BE2C (cell line): ENCODE measurements at regions not wholly inside any gene's neighbourhood (a gene's known extent, or its start where the extent isn't known, plus 50 kb on each side); places are given as distances from the start of the nearest gene placed in this dataset.

ENCODE experiments used
- DNase-seq: peaks from one replicate; pipeline ENCODE4 v3.0.0-alpha.2; 2020
- H3K27me3 ChIP-seq: fragments of 250-450 bp; sonication (Bioruptor Pico); 2 replicates; pipeline ENCODE4 v1.5.1; 2020; ENCODE audit warnings: mild to moderate bottlenecking
- H3K36me3 ChIP-seq: fragments of 250-450 bp; sonication (Bioruptor Pico); 2 replicates; pipeline ENCODE4 v1.5.1; 2020; ENCODE audit warnings: mild to moderate bottlenecking
- H3K4me1 ChIP-seq: fragments of 250-450 bp; sonication (Bioruptor Pico); 2 replicates; pipeline ENCODE4 v1.5.1; 2020
- H3K4me3 ChIP-seq: 2 replicates; pipeline ENCODE4 v1.5.1; 2011; ENCODE audit warnings: low read depth, low read length
- H3K9me3 ChIP-seq: fragments of 250-450 bp; sonication (Bioruptor Pico); 2 replicates; pipeline ENCODE4 v1.5.1; 2020
- CTCF ChIP-seq: IDR thresholded peaks from 2 replicates; pipeline ENCODE4 v1.5.1; 2012; ENCODE audit warnings: mild to moderate bottlenecking, low read depth, low read length

- H3K36me3 ChIP-seq, result no peaks in the 10 kb centered on the region
- no peaks in the 10 kb centered on the region for H3K4me1 ChIP-seq
- no peak for TF ChIP-seq CTCF
- no peak overlapping the region for H3K4me3 ChIP-seq
- DNase-seq, result no peak
- no peaks in the 10 kb centered on the region for H3K27me3 ChIP-seq
- no peaks in the 10 kb centered on the region; the same call in 1 of the 2 replicates for H3K9me3 ChIP-seq
Measured at GRCh38 chr3:194792368-194792767, 106.7 kb downstream of the FAM43A start.

GRCh38 chr3:194797555-194798250, 112.0 kb downstream of the FAM43A start:
- H3K4me3 ChIP-seq, result no peak overlapping the region
- no peaks in the 10 kb centered on the region for H3K27me3 ChIP-seq
- TF ChIP-seq CTCF, result no peak
- no peaks in the 10 kb centered on the region; the same call in 1 of the 2 replicates for H3K9me3 ChIP-seq
- no peak for DNase-seq
- H3K4me1 ChIP-seq, result no peaks in the 10 kb centered on the region
- H3K36me3 ChIP-seq, result no peaks in the 10 kb centered on the region

- no peaks in the 10 kb centered on the region; the same call in 1 of the 2 replicates for H3K9me3 ChIP-seq
- no peaks in the 10 kb centered on the region for H3K27me3 ChIP-seq
- H3K4me1 ChIP-seq, result no peaks in the 10 kb centered on the region
- H3K36me3 ChIP-seq, result no peaks in the 10 kb centered on the region
- DNase-seq, result no peak
- TF ChIP-seq CTCF, result no peak
- no peak overlapping the region for H3K4me3 ChIP-seq
Measured at GRCh38 chr3:194798486-194798885, 112.8 kb downstream of the FAM43A start.

GRCh38 chr3:194800002-194800401, 114.3 kb downstream of the FAM43A start:
- no peaks in the 10 kb centered on the region for H3K4me1 ChIP-seq
- TF ChIP-seq CTCF, result no peak
- no peaks in the 10 kb centered on the region; the same call in 1 of the 2 replicates for H3K9me3 ChIP-seq
- no peaks in the 10 kb centered on the region for H3K27me3 ChIP-seq
- no peak overlapping the region for H3K4me3 ChIP-seq
- H3K36me3 ChIP-seq, result no peaks in the 10 kb centered on the region
- DNase-seq, result no peak

- Histone ChIP-seq H3K27me3 (no peaks in the 10 kb centered on the region), H3K36me3 (no peaks in the 10 kb centered on the region), H3K4me3 (no peak overlapping the region), H3K9me3 (no peaks in the 10 kb centered on the region; the same call in 1 of the 2 replicates), H3K4me1 (no peaks in the 10 kb centered on the region)
- no peak for TF ChIP-seq CTCF
- DNase-seq, result no peak
Measured at GRCh38 chr3:194801461-194802432, 116.1 kb downstream of the FAM43A start.
